ENCODE measurements at regions not wholly inside any gene's neighbourhood (a gene's known extent, or its start where the extent isn't known, plus 50 kb on each side); places are given as distances from the start of the nearest gene placed in this dataset.

DNA sequence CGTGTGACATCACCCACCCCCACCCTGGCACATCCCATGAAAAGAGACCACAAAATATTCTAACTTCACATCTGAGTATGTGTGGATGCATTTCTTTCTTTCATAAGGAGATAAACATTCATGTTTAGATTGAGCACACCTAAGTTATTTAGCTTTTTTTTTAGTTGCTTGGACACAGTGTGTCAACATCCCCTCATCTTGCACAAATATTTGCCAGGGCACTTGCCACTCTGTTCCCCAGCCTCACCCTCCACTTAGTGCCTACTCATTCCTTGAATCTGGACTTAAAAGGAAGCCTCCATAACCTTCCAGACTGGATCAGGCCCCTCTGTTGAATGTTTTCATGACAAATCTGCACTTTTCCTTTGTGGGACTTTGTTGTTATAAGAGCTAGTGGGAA lies 338.9 kb upstream of the IGFBP3 start:
- Histone ChIP-seq H2AFZ (ENCODE audit: low read length) (no peak overlapping the region), H3K4me3 (ENCODE audit: insufficient read depth, low read length) (no peak overlapping the region), H3K27ac (ENCODE audit: low read depth, low read length) (no peak overlapping the region), H3K4me1 (ENCODE audit: insufficient read depth, low read length) (peaks cover 11% of the 10 kb centered on the region), H3K4me2 (ENCODE audit: insufficient read depth, low read length) (no peak overlapping the region), H3K79me2 (ENCODE audit: insufficient read depth, low read length) (no peaks in the 10 kb centered on the region), H3K27me3 (ENCODE audit: insufficient read depth, low read length) (no peaks in the 10 kb centered on the region), H4K20me1 (ENCODE audit: insufficient read depth, low read length) (no peaks in the 10 kb centered on the region), H3K9me3 (ENCODE audit: low read depth, low read length) (peaks cover 2% of the 10 kb centered on the region), H3K36me3 (ENCODE audit: insufficient read depth, low read length) (no peaks in the 10 kb centered on the region)
- no peak for DNase-seq (ENCODE audit: insufficient read length, low spot score, missing footprints)
- TF ChIP-seq, protein P1, sequence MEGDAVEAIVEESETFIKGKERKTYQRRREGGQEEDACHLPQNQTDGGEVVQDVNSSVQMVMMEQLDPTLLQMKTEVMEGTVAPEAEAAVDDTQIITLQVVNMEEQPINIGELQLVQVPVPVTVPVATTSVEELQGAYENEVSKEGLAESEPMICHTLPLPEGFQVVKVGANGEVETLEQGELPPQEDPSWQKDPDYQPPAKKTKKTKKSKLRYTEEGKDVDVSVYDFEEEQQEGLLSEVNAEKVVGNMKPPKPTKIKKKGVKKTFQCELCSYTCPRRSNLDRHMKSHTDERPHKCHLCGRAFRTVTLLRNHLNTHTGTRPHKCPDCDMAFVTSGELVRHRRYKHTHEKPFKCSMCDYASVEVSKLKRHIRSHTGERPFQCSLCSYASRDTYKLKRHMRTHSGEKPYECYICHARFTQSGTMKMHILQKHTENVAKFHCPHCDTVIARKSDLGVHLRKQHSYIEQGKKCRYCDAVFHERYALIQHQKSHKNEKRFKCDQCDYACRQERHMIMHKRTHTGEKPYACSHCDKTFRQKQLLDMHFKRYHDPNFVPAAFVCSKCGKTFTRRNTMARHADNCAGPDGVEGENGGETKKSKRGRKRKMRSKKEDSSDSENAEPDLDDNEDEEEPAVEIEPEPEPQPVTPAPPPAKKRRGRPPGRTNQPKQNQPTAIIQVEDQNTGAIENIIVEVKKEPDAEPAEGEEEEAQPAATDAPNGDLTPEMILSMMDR (IDR thresholded peaks at IDR 0.05; ENCODE audit: extremely low read depth, low read depth, low read length) = no peak

GRCh38 chr7:46257761-46258448 lies 336.8 kb upstream of the IGFBP3 start:
- Histone ChIP-seq H3K27ac (ENCODE audit: low read depth, low read length) (peak overlapping the region; percentile 45), H2AFZ (ENCODE audit: low read length) (no peak overlapping the region), H3K4me2 (ENCODE audit: insufficient read depth, low read length) (peak overlapping the region; percentile 32), H4K20me1 (ENCODE audit: insufficient read depth, low read length) (no peaks in the 10 kb centered on the region), H3K79me2 (ENCODE audit: insufficient read depth, low read length) (no peaks in the 10 kb centered on the region), H3K4me1 (ENCODE audit: insufficient read depth, low read length) (peaks cover 11% of the 10 kb centered on the region), H3K4me3 (ENCODE audit: insufficient read depth, low read length) (no peak overlapping the region), H3K9me3 (ENCODE audit: low read depth, low read length) (peaks cover 2% of the 10 kb centered on the region), H3K27me3 (ENCODE audit: insufficient read depth, low read length) (no peaks in the 10 kb centered on the region), H3K36me3 (ENCODE audit: insufficient read depth, low read length) (no peaks in the 10 kb centered on the region)
- DNase-seq (ENCODE audit: insufficient read length, low spot score, missing footprints) = peak; percentile 43
- TF ChIP-seq, protein P1 (IDR thresholded peaks at IDR 0.05; ENCODE audit: extremely low read depth, low read depth, low read length) = no peak

DNA sequence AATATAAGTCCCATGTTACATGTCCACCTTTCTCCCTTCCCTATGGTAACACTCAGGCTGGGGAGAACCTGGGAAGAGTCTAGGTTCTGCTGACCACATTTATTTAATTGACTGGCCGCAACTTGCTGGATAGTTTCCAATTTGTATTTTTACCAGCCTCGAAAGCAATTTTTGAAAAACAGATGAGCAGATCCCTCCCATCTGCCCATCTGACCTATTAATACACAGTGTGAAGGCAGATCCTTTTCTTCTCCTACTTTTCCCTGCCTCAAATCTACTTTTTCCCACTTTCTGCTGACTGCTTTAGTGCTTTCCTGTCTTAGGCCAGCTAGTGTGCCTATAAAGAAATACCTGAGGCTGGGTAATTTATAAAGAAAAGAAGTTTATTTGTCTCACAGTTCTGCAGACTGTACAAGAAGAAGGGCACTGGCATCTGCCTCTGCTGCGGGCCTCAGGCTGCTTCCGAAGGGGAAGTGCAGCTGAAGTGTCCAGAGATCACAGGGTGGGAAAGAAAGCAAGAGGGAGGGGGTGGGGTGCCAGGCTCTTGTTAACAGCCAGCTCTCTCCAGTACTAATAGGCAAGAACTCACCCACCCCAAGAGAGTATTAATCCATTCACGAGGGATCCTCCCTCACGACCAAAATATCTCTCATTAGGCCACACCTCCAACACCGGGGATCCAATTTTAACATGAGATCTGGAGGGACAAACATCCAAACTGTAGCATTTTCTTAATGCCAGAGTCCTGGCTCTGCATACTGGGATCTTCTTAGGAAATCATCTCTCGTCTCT lies 336.0 kb upstream of the IGFBP3 start:
- TF ChIP-seq, protein P1 (IDR thresholded peaks at IDR 0.05; ENCODE audit: extremely low read depth, low read depth, low read length) = no peak
- Histone ChIP-seq H3K4me3 (ENCODE audit: insufficient read depth, low read length) (no peak overlapping the region), H3K36me3 (ENCODE audit: insufficient read depth, low read length) (no peaks in the 10 kb centered on the region), H3K4me1 (ENCODE audit: insufficient read depth, low read length) (peaks cover 11% of the 10 kb centered on the region), H4K20me1 (ENCODE audit: insufficient read depth, low read length) (no peaks in the 10 kb centered on the region), H3K9me3 (ENCODE audit: low read depth, low read length) (peaks cover 2% of the 10 kb centered on the region), H3K79me2 (ENCODE audit: insufficient read depth, low read length) (no peaks in the 10 kb centered on the region), H3K27me3 (ENCODE audit: insufficient read depth, low read length) (no peaks in the 10 kb centered on the region), H2AFZ (ENCODE audit: low read length) (peak overlapping the region; percentile 13), H3K27ac (ENCODE audit: low read depth, low read length) (peak overlapping the region; percentile 45), H3K4me2 (ENCODE audit: insufficient read depth, low read length) (peak overlapping the region; percentile 32)
- DNase-seq (ENCODE audit: insufficient read length, low spot score, missing footprints) = no peak

GRCh38 chr7:46253520-46253919 lies 332.4 kb upstream of the IGFBP3 start:
- Histone ChIP-seq H4K20me1 (ENCODE audit: insufficient read depth, low read length) (no peaks in the 10 kb centered on the region), H3K27me3 (ENCODE audit: insufficient read depth, low read length) (no peaks in the 10 kb centered on the region), H3K27ac (ENCODE audit: low read depth, low read length) (no peak overlapping the region), H3K4me3 (ENCODE audit: insufficient read depth, low read length) (no peak overlapping the region), H3K79me2 (ENCODE audit: insufficient read depth, low read length) (no peaks in the 10 kb centered on the region), H3K9me3 (ENCODE audit: low read depth, low read length) (no peaks in the 10 kb centered on the region), H3K36me3 (ENCODE audit: insufficient read depth, low read length) (no peaks in the 10 kb centered on the region), H2AFZ (ENCODE audit: low read length) (no peak overlapping the region), H3K4me2 (ENCODE audit: insufficient read depth, low read length) (no peak overlapping the region), H3K4me1 (ENCODE audit: insufficient read depth, low read length) (peaks cover 10% of the 10 kb centered on the region)
- no peak for DNase-seq (ENCODE audit: insufficient read length, low spot score, missing footprints)
- TF ChIP-seq, protein P1 (IDR thresholded peaks at IDR 0.05; ENCODE audit: extremely low read depth, low read depth, low read length) = no peak

Data from osteoblast (primary cell).